ENCODE measurements at regions not wholly inside any gene's neighbourhood (a gene's known extent, or its start where the extent isn't known, plus 50 kb on each side); places are given as distances from the start of the nearest gene placed in this dataset.

DNA sequence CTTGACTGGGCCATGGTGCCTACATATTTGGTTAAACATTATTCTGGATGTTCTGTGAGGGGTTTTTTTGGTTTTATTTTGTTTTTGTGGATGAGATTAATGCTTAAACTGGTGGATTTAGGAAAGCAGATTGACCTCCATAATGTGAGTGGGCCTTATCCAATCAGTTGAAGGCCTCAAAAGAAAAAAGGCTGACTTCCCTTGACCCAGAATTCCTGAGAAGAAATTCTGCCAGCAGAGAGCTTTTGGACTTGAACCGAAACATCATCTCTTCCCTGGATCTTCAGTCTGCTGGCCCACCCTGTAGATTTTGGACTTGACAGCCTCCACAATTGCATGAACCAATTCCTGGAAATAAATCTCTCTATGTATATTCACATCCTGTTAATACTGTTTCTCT lies 94.4 kb downstream of the ADRA2A start:
- H3K4me3 ChIP-seq (ENCODE audit: low read depth, low read length), result no peak overlapping the region
- TF ChIP-seq, protein P1, sequence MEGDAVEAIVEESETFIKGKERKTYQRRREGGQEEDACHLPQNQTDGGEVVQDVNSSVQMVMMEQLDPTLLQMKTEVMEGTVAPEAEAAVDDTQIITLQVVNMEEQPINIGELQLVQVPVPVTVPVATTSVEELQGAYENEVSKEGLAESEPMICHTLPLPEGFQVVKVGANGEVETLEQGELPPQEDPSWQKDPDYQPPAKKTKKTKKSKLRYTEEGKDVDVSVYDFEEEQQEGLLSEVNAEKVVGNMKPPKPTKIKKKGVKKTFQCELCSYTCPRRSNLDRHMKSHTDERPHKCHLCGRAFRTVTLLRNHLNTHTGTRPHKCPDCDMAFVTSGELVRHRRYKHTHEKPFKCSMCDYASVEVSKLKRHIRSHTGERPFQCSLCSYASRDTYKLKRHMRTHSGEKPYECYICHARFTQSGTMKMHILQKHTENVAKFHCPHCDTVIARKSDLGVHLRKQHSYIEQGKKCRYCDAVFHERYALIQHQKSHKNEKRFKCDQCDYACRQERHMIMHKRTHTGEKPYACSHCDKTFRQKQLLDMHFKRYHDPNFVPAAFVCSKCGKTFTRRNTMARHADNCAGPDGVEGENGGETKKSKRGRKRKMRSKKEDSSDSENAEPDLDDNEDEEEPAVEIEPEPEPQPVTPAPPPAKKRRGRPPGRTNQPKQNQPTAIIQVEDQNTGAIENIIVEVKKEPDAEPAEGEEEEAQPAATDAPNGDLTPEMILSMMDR (IDR thresholded peaks at IDR 0.05; ENCODE audit: low read depth, low read length), result no peak

- TF ChIP-seq, protein P1 (IDR thresholded peaks at IDR 0.05; ENCODE audit: low read depth, low read length), result no peak
- no peak overlapping the region for H3K4me3 ChIP-seq (ENCODE audit: low read depth, low read length)
Observed at GRCh38 chr10:111175787-111176186, 99.0 kb downstream of the ADRA2A start.

- TF ChIP-seq, protein P1 (IDR thresholded peaks at IDR 0.05; ENCODE audit: low read depth, low read length), result no peak
- H3K4me3 ChIP-seq (ENCODE audit: low read depth, low read length), result no peak overlapping the region
Observed at GRCh38 chr10:111177379-111177778, 100.5 kb downstream of the ADRA2A start.

- H3K4me3 ChIP-seq (ENCODE audit: low read depth, low read length), result no peak overlapping the region
- TF ChIP-seq, protein P1 (IDR thresholded peaks at IDR 0.05; ENCODE audit: low read depth, low read length), result no peak
Observed at GRCh38 chr10:111179514-111179913, 102.7 kb downstream of the ADRA2A start.

DNA sequence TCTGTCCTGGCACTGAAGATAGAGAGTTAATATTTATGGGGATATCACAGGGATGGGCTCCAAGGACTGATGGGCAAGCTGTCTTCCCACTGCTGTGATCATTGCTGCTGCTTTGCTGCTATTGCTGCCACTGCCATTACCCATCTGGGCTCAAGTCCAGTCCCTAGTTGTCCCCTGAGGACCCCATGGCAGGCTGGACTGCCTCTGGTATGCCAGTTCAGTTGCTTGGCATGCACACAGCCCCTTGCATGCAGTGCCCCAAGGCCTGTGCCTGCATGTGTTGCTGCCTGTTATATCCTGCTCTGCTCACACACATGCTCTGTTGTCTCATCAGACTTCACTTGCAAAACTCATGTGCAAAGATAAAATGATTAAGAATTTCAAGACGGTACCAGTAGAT lies 109.5 kb downstream of the ADRA2A start:
- TF ChIP-seq, protein P1 (IDR thresholded peaks at IDR 0.05; ENCODE audit: low read depth, low read length), result no peak
- no peak overlapping the region for H3K4me3 ChIP-seq (ENCODE audit: low read depth, low read length)

DNA sequence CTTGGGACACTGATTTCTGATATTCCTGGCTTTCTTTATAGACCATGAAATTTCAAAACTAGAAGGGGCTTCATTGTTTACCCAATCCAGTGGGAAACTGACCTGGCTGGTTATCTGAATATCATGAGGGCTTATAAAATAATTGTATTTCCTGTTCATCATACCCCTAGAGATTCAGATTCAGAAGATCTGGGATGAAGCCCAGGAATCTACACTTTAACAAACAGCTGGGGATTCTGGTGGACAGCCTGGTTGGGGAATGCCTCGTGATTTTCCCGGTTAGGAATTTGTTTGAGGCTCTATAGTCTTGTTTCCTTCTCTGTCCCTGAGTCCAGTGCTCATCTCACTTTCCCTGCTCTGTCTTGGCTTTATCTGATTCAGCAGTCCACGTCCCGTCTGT lies 110.3 kb downstream of the ADRA2A start:
- TF ChIP-seq, protein P1 (IDR thresholded peaks at IDR 0.05; ENCODE audit: low read depth, low read length), result no peak
- no peak overlapping the region for H3K4me3 ChIP-seq (ENCODE audit: low read depth, low read length)

DNA sequence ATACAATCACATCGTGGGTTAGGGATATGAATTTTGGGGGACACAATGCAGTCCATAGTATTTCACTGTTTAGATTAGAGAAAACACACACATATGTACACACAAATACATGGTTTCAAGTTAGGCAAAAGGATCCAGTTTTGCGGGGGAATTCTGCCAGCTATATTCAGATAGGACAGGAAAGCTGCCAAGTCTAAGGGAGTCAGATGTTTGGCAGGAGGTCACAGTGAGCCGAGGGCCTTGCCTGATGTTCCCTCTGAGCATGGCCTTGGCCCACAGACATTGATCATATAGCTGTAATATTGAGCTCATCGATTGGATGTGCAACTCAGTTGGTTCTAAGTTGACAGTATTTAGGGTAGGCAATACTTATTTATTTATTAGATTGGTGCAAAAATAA lies 122.8 kb downstream of the ADRA2A start:
- no peak overlapping the region for H3K4me3 ChIP-seq (ENCODE audit: low read depth, low read length)

More for the DNA sequence above, 122.8 kb downstream of the ADRA2A start:
- TF ChIP-seq, protein P1 (IDR thresholded peaks at IDR 0.05; ENCODE audit: low read depth, low read length), result no peak

All from WI38 (cell line).